H9 (cell line): ENCODE measurements at regions not wholly inside any gene's neighbourhood (a gene's known extent, or its start where the extent isn't known, plus 50 kb on each side); places are given as distances from the start of the nearest gene placed in this dataset.

Source experiments
- DNase-seq: peaks from one replicate; pipeline ENCODE4 v3.0.0-alpha.2; 2017
- H2AFZ ChIP-seq: one replicate; pipeline ENCODE4 v1.6.1; 2013; ENCODE audit warnings: mild to moderate bottlenecking, low read length, control low read depth, moderate library complexity
- H2AK5ac ChIP-seq: 2 replicates; pipeline ENCODE4 v1.6.1; 2013; ENCODE audit warnings: low read length, control low read depth, mixed read lengths; ENCODE audit not compliant: insufficient read length
- H2BK120ac ChIP-seq: one replicate; pipeline ENCODE4 v1.6.1; 2013; ENCODE audit warnings: low read depth, mild to moderate bottlenecking, low read length, control low read depth, inconsistent platforms; ENCODE audit not compliant: poor library complexity, severe bottlenecking
- H2BK12ac ChIP-seq: 2 replicates; pipeline ENCODE4 v1.6.1; 2013; ENCODE audit warnings: low read length, control low read depth, mixed read lengths, low read depth; ENCODE audit not compliant: insufficient read length
- H2BK15ac ChIP-seq: 2 replicates; pipeline ENCODE4 v1.6.1; 2013; ENCODE audit warnings: low read depth, low read length, control low read depth
- H2BK20ac ChIP-seq: one replicate; pipeline ENCODE4 v1.6.1; 2013; ENCODE audit warnings: low read depth, mild to moderate bottlenecking, low read length, control low read depth, inconsistent platforms; ENCODE audit not compliant: poor library complexity, severe bottlenecking
- H2BK5ac ChIP-seq: 2 replicates; pipeline ENCODE4 v1.6.1; 2013; ENCODE audit warnings: low read length, control low read depth, mixed read lengths; ENCODE audit not compliant: insufficient read length
- H3K14ac ChIP-seq: 2 replicates; pipeline ENCODE4 v1.6.1; 2013; ENCODE audit warnings: low read length, control low read depth; ENCODE audit not compliant: insufficient read depth
- H3K18ac ChIP-seq: 2 replicates; pipeline ENCODE4 v1.6.1; 2013; ENCODE audit warnings: low read depth, mild to moderate bottlenecking, mixed read lengths, low read length, control low read depth; ENCODE audit not compliant: insufficient read length
- H3K23ac ChIP-seq: 2 replicates; pipeline ENCODE4 v1.6.1; 2013; ENCODE audit warnings: low read length, control low read depth, mixed read lengths, low read depth; ENCODE audit not compliant: insufficient read length
- H3K23me2 ChIP-seq: 2 replicates; pipeline ENCODE4 v1.6.1; 2013; ENCODE audit warnings: low read depth, mild to moderate bottlenecking, mixed read lengths, low read length, control low read depth; ENCODE audit not compliant: insufficient read length, poor library complexity, severe bottlenecking
- H3K27ac ChIP-seq: 2 replicates; pipeline ENCODE4 v1.5.1; 2013; ENCODE audit warnings: low read length, control low read depth, mixed read lengths, low read depth; ENCODE audit not compliant: insufficient read length
- H3K27me3 ChIP-seq: 2 replicates; pipeline ENCODE4 v1.6.1; 2013; ENCODE audit warnings: low read length, control low read depth, inconsistent platforms; ENCODE audit not compliant: insufficient read depth
- H3K4ac ChIP-seq: 2 replicates; pipeline ENCODE4 v1.6.1; 2013; ENCODE audit warnings: low read depth, mild to moderate bottlenecking, control low read depth, inconsistent platforms, low read length, moderate library complexity
- H3K4me1 ChIP-seq: 2 replicates; pipeline ENCODE4 v1.6.1; 2013; ENCODE audit warnings: low read length, control low read depth, inconsistent platforms; ENCODE audit not compliant: insufficient read depth
- H3K4me2 ChIP-seq: 2 replicates; pipeline ENCODE4 v1.6.1; 2013; ENCODE audit warnings: low read length, control low read depth, mixed read lengths; ENCODE audit not compliant: insufficient read length, insufficient read depth
- H3K56ac ChIP-seq: 2 replicates; pipeline ENCODE4 v1.6.1; 2013; ENCODE audit warnings: low read depth, mild to moderate bottlenecking, mixed read lengths, low read length, control low read depth; ENCODE audit not compliant: insufficient read length
- H3K79me1 ChIP-seq: 2 replicates; pipeline ENCODE4 v1.6.1; 2013; ENCODE audit warnings: low read depth, mild to moderate bottlenecking, moderate library complexity, low read length, control low read depth, inconsistent platforms; ENCODE audit not compliant: insufficient read depth, poor library complexity, severe bottlenecking
- H3K79me2 ChIP-seq: 2 replicates; pipeline ENCODE4 v1.6.1; 2013; ENCODE audit warnings: low read length, control low read depth, inconsistent platforms; ENCODE audit not compliant: insufficient read depth
- H3K9ac ChIP-seq: 2 replicates; pipeline ENCODE4 v1.6.1; 2013; ENCODE audit warnings: low read length, control low read depth, mixed read lengths; ENCODE audit not compliant: insufficient read length; ENCODE audit errors: extremely low read depth
- H3K9me3 ChIP-seq: one replicate; pipeline ENCODE4 v1.6.1; 2013; ENCODE audit warnings: low read depth, low read length, inconsistent platforms; ENCODE audit not compliant: control insufficient read depth
- H3T11ph ChIP-seq: one replicate; pipeline ENCODE4 v1.6.1; 2013; ENCODE audit warnings: mild to moderate bottlenecking, low read length, control low read depth, inconsistent platforms
- H4K20me1 ChIP-seq: one replicate; pipeline ENCODE4 v1.6.1; 2013; ENCODE audit not compliant: control insufficient read depth, insufficient read length, insufficient read depth
- H4K5ac ChIP-seq: 2 replicates; pipeline ENCODE4 v1.6.1; 2013; ENCODE audit warnings: low read depth, mild to moderate bottlenecking, mixed read lengths, low read length, control low read depth; ENCODE audit not compliant: insufficient read length
- H4K8ac ChIP-seq: replicated peaks from 2 replicates; pipeline ENCODE4 v1.6.1; 2013; ENCODE audit warnings: low read length, control low read depth, mixed read lengths, low read depth; ENCODE audit not compliant: insufficient read length
- H4K91ac ChIP-seq: 2 replicates; pipeline ENCODE4 v1.6.1; 2013; ENCODE audit warnings: low read depth, mild to moderate bottlenecking, moderate library complexity, mixed read lengths, low read length, control low read depth; ENCODE audit not compliant: insufficient read length
- H3K27ac Mint-ChIP-seq, 3 experiments: 2 replicates in 2 of 3; 3 replicates in 1 of 3; pipeline ENCODE4 v1.8.0; 2020 to 2021; ENCODE audit warnings: mixed read lengths in 3 of 3, mild to moderate bottlenecking in 1 of 3, moderate library complexity in 1 of 3
- H3K27me3 Mint-ChIP-seq: 2 replicates; pipeline ENCODE4 v1.8.0; 2021; ENCODE audit warnings: low read depth, mild to moderate bottlenecking, moderate library complexity, mixed read lengths
- H3K36me3 Mint-ChIP-seq, 3 experiments: 2 replicates in 2 of 3; 3 replicates in 1 of 3; pipeline ENCODE4 v1.8.0; 2020 to 2021; ENCODE audit warnings: low read depth in 3 of 3, mixed read lengths in 3 of 3; ENCODE audit not compliant: insufficient read depth in 1 of 3
- H3K4me1 Mint-ChIP-seq, 2 experiments: 2 replicates each; pipeline ENCODE4 v1.8.0; 2020; ENCODE audit warnings: mixed read lengths in 2 of 2
- H3K4me3 Mint-ChIP-seq, 2 experiments: 2 replicates in 1 of 2; 3 replicates in 1 of 2; pipeline ENCODE4 v1.8.0; 2020 to 2021; ENCODE audit warnings: mild to moderate bottlenecking in 2 of 2, mixed read lengths in 2 of 2, moderate library complexity in 1 of 2
- H3K9me3 Mint-ChIP-seq, 2 experiments: 2 replicates in 1 of 2; 3 replicates in 1 of 2; pipeline ENCODE4 v1.8.0; 2020; ENCODE audit warnings: mild to moderate bottlenecking in 2 of 2, mixed read lengths in 2 of 2, moderate library complexity in 1 of 2
- WGBS: extraction: QIAGEN DNeasy Blood & Tissue Kit; methylation state at CpG from one replicate; pipeline ENCODE4 v1.1.7; 2013; ENCODE audit warnings: missing lambda C conversion rate, low lambda C conversion rate, mixed read lengths; ENCODE audit not compliant: insufficient read length; ENCODE audit errors: extremely low coverage; 5-methylcytosine and 5-hydroxymethylcytosine counted together
- TF ChIP-seq, protein P1 (sequence below): fragments of 200-600 bp; sonication (generic); conservative IDR thresholded peaks from 3 replicates; pipeline ENCODE4 v1.8.0; 2021; ENCODE audit warnings: antibody characterized with exemption, mild to moderate bottlenecking

DNA sequence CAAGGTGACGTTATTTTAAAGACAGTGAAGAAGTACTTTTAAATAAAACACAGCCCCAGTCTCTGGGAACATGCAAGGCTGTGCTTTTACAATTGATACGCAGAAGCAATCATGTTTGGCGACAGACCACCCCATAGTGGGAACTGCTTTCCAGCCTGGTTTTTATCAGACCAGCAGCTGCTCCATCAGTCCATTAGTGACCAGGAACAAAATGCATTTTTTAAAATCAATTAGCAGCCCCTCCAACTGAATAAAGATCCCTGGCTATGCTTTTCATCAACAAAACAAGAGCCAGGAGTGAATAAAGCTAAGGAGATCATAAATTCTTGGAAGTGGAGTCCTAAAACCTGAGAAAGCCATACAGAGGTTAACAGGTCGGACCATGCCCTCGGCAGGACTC lies 153.0 kb upstream of the TENM3 start:
- no peak overlapping the region for H3K14ac ChIP-seq
- H2BK12ac ChIP-seq, result no peak overlapping the region
- no peaks in the 10 kb centered on the region for H3K79me2 ChIP-seq
- no peak overlapping the region for H2BK15ac ChIP-seq
- H3K18ac ChIP-seq, result no peak overlapping the region
- H3K23me2 ChIP-seq, result no peaks in the 10 kb centered on the region
- no peak overlapping the region for H3K56ac ChIP-seq
- no peak overlapping the region for H3T11ph ChIP-seq
- TF ChIP-seq, protein P1, sequence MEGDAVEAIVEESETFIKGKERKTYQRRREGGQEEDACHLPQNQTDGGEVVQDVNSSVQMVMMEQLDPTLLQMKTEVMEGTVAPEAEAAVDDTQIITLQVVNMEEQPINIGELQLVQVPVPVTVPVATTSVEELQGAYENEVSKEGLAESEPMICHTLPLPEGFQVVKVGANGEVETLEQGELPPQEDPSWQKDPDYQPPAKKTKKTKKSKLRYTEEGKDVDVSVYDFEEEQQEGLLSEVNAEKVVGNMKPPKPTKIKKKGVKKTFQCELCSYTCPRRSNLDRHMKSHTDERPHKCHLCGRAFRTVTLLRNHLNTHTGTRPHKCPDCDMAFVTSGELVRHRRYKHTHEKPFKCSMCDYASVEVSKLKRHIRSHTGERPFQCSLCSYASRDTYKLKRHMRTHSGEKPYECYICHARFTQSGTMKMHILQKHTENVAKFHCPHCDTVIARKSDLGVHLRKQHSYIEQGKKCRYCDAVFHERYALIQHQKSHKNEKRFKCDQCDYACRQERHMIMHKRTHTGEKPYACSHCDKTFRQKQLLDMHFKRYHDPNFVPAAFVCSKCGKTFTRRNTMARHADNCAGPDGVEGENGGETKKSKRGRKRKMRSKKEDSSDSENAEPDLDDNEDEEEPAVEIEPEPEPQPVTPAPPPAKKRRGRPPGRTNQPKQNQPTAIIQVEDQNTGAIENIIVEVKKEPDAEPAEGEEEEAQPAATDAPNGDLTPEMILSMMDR, result no peak
- Mint-ChIP-seq H3K27me3 (no peaks in the 10 kb centered on the region), H3K4me1 (peaks cover 22 to 41% of the 10 kb centered on the region in 2 experiments), H3K9me3 (no peaks in the 10 kb centered on the region), H3K4me3 (no peak overlapping the region), H3K27ac (no peak overlapping the region), H3K36me3 (no peaks in the 10 kb centered on the region)
- whole genome bisulfite sequencing, result no CpG with 5 or more reads among the region's 5 CpGs
- H4K91ac ChIP-seq, result no peak overlapping the region
- H3K23ac ChIP-seq, result no peak overlapping the region
- no peaks in the 10 kb centered on the region for H3K9me3 ChIP-seq
- peaks cover 5% of the 10 kb centered on the region; the same call in 1 of the 2 replicates for H3K4me1 ChIP-seq
- no peak overlapping the region for H3K4me2 ChIP-seq
- no peak overlapping the region for H3K4ac ChIP-seq
- H3K27ac ChIP-seq, result no peak overlapping the region
- no peak overlapping the region for H2BK5ac ChIP-seq
- no peak overlapping the region for H2BK120ac ChIP-seq
- H2AK5ac ChIP-seq, result no peak overlapping the region
- no peak overlapping the region for H3K9ac ChIP-seq
- no peak overlapping the region for H4K5ac ChIP-seq
- DNase-seq, result no peak
- H2AFZ ChIP-seq, result no peak overlapping the region
- no peaks in the 10 kb centered on the region for H4K20me1 ChIP-seq
- no peaks in the 10 kb centered on the region for H3K79me1 ChIP-seq
- H2BK20ac ChIP-seq, result no peak overlapping the region
- H3K27me3 ChIP-seq, result no peaks in the 10 kb centered on the region
- no peak overlapping the region for H4K8ac ChIP-seq
